GM12878 (cell line): ENCODE measurements at regions not wholly inside any gene's neighbourhood (a gene's known extent, or its start where the extent isn't known, plus 50 kb on each side); places are given as distances from the start of the nearest gene placed in this dataset.

Experiments used
- EP300 ChIP-seq, 2 experiments: fragments of 150-350 bp in 1 of 2; IDR thresholded peaks; 2 replicates each; pipeline ENCODE4 v1.6.1; 2011 to 2012; ENCODE audit warnings: low read depth in 2 of 2, low read length in 2 of 2, borderline replicate concordance in 1 of 2, improper control_type of control experiment in 1 of 2, inconsistent platforms in 1 of 2; ENCODE audit not compliant: control insufficient read depth in 1 of 2
- FOXM1 ChIP-seq: IDR thresholded peaks from 2 replicates; pipeline ENCODE4 v1.6.1; 2012; ENCODE audit warnings: low read depth, mild to moderate bottlenecking, inconsistent platforms, low read length, moderate library complexity
- PML ChIP-seq: IDR thresholded peaks from 2 replicates; pipeline ENCODE4 v1.6.1; 2012; ENCODE audit warnings: low read length, inconsistent platforms
- POLR2A ChIP-seq: IDR thresholded peaks from 2 replicates; pipeline ENCODE4 v1.6.1; 2011; ENCODE audit warnings: low read depth, mild to moderate bottlenecking, low read length
- REST ChIP-seq: IDR thresholded peaks from 2 replicates; pipeline ENCODE4 v1.6.1; 2012; ENCODE audit warnings: mild to moderate bottlenecking, low read depth, low read length
- SUZ12 ChIP-seq: fragments of 200-600 bp; sonication (generic); IDR thresholded peaks from one replicate; pipeline ENCODE4 v1.6.1; 2018; ENCODE audit warnings: antibody characterized with exemption, mild to moderate bottlenecking; ENCODE audit not compliant: unreplicated experiment
- TF ChIP-seq, protein P1 (sequence below), 3 experiments: IDR thresholded peaks in 2 of 3; conservative IDR thresholded peaks in 1 of 3; 2 replicates each; pipeline ENCODE4 v1.5.1; 2011; ENCODE audit warnings: low read depth in 3 of 3, low read length in 3 of 3, mild to moderate bottlenecking in 3 of 3, control low read depth in 2 of 3, moderate library complexity in 2 of 3, inconsistent platforms in 1 of 3, mixed read lengths in 1 of 3; ENCODE audit not compliant: control insufficient read depth in 2 of 3, insufficient read depth in 1 of 3; ENCODE audit errors: extremely low read depth in 1 of 3

DNA sequence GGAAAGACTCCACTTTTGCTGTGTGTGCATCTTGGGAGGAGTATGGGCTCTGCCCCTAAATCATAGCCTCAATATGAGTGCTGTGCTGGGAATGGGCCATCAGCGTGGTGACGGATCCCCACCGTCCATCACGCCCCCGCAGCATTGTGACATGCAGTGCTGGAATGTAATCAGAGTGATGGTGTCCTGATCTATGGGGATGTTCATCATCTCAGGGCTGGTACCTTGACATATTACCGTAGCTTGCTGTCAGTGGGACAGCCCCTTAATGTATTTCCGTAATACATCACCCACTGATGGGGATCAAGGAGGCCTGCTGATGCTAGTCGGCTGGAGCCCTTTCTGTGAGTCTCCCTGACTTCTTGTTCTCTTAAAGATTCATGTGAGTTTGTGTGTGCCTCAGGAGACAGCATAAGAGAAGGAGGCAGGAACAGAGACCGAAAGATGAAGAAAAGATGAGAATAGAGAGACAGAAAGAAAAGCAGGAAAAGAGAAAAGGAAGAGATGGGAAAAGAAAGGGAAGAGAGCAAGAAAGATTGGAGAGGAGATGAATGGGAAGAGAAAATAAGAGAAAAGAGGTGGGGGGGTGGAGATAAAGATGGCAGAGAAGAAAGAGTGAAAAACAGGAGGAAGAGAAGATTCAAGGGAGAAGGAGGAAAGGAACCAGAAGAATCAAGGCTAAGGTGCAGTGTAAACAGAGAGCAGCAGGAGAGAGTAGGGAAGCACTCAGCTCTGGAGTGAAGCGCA is 183.7 kb downstream of the RPLP1 start:
- TF ChIP-seq EP300 (IDR thresholded peaks at IDR 0.05; ENCODE audit: borderline replicate concordance in 1 of 2, control insufficient read depth in 1 of 2, low read depth in 2 of 2, low read length in 2 of 2) (no peak), FOXM1 (no peak), REST (no peak), SUZ12 (no peak), POLR2A (no peak), PML (no peak)
- TF ChIP-seq, protein P1, sequence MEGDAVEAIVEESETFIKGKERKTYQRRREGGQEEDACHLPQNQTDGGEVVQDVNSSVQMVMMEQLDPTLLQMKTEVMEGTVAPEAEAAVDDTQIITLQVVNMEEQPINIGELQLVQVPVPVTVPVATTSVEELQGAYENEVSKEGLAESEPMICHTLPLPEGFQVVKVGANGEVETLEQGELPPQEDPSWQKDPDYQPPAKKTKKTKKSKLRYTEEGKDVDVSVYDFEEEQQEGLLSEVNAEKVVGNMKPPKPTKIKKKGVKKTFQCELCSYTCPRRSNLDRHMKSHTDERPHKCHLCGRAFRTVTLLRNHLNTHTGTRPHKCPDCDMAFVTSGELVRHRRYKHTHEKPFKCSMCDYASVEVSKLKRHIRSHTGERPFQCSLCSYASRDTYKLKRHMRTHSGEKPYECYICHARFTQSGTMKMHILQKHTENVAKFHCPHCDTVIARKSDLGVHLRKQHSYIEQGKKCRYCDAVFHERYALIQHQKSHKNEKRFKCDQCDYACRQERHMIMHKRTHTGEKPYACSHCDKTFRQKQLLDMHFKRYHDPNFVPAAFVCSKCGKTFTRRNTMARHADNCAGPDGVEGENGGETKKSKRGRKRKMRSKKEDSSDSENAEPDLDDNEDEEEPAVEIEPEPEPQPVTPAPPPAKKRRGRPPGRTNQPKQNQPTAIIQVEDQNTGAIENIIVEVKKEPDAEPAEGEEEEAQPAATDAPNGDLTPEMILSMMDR (IDR thresholded peaks at IDR 0.05 in 2 of 3, conservative IDR thresholded peaks at IDR 0.05 in 1 of 3; ENCODE audit: control insufficient read depth in 2 of 3, extremely low read depth in 1 of 3, insufficient read depth in 1 of 3, low read depth in 3 of 3, low read length in 3 of 3): no peak
